ENCODE measurements at regions not wholly inside any gene's neighbourhood (a gene's known extent, or its start where the extent isn't known, plus 50 kb on each side); places are given as distances from the start of the nearest gene placed in this dataset.

- H3K27ac Mint-ChIP-seq, result no peak overlapping the region
- no peak for ATAC-seq
- TF ChIP-seq CTCF (conservative IDR thresholded peaks at IDR 0.05; ENCODE audit: low read depth in 2 of 2) (no peak), ZNF462 (CRISPR knock-in tag; IDR thresholded peaks at IDR 0.05) (no peak), CREB1 (CRISPR knock-in tag; IDR thresholded peaks at IDR 0.05; ENCODE audit: low read depth) (no peak), STAT1 (IDR thresholded peaks at IDR 0.05; ENCODE audit: unreplicated experiment) (no peak), REST (IDR thresholded peaks at IDR 0.05; ENCODE audit: unreplicated experiment) (no peak), POLR2AphosphoS5 (IDR thresholded peaks at IDR 0.05; ENCODE audit: low read depth) (no peak), ETS1 (IDR thresholded peaks at IDR 0.05) (no peak)
Observed at GRCh38 chr3:118688396-118688884, 346.2 kb downstream of the IGSF11 start.

More at GRCh38 chr3:118688396-118688884, 346.2 kb downstream of the IGSF11 start:
- Histone ChIP-seq H3K9me2 (ENCODE audit: insufficient read depth) (no peaks in the 10 kb centered on the region), H4K20me1 (replicated peaks; ENCODE audit: insufficient read depth) (no peaks in the 10 kb centered on the region), H3F3A (replicated peaks; ENCODE audit: low read depth) (no peaks in the 10 kb centered on the region), H3K27ac (ENCODE audit: low read depth) (no peak overlapping the region), H3K79me2 (replicated peaks; ENCODE audit: insufficient read depth) (no peaks in the 10 kb centered on the region), H2AFZ (no peak overlapping the region), H3K4me1 (ENCODE audit: insufficient read depth) (no peaks in the 10 kb centered on the region), H3K36me3 (ENCODE audit: insufficient read depth) (no peaks in the 10 kb centered on the region), H3K4me3 (no peak overlapping the region), H3K27me3 (ENCODE audit: insufficient read depth) (no peaks in the 10 kb centered on the region), H3K4me2 (no peak overlapping the region)
- Mint-ChIP-seq H3K4me3 (no peak overlapping the region), H3K4me1 (peaks cover 8% of the 10 kb centered on the region; the same call in 2 of the 3 replicates), H3K9me3 (no peaks in the 10 kb centered on the region), H3K27me3 (ENCODE audit: insufficient read depth, low read depth, poor library complexity) (no peaks in the 10 kb centered on the region), H3K36me3 (ENCODE audit: low read depth) (no peaks in the 10 kb centered on the region)
- no peak for DNase-seq (ENCODE audit: low spot score)

Measured in GM23338 (cell line).